ENCODE measurements at regions not wholly inside any gene's neighbourhood (a gene's known extent, or its start where the extent isn't known, plus 50 kb on each side); places are given as distances from the start of the nearest gene placed in this dataset.

DNA sequence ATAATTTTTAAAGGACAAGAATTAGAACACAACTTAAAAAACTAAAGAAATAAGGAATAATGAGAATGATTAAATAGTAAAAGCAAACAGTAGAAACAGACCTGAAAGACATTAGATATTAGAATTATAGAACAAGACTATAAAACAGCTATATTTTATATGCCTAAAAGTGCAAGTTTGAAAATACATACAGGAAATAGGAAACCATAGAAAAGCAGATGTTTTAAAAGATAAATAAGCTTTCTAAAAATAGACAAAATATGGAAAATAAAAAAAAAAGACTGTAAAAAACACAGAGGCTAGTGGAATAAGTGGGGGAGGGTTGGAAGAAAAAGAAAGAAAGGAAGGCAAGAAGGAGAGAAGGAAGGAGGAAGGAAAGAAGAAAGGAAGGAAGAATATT lies 407.3 kb downstream of the IDS start:
- Histone ChIP-seq H3K4me2 (ENCODE audit: low read length, poor library complexity, severe bottlenecking) (no peak overlapping the region), H3K4ac (ENCODE audit: low read depth in 1 of 2, low read length in 2 of 2) (no peak overlapping the region), H4K91ac (ENCODE audit: low read length) (no peak overlapping the region), H3K14ac (ENCODE audit: low read length in 2 of 2) (no peak overlapping the region), H2BK5ac (ENCODE audit: low read depth, low read length, poor library complexity, severe bottlenecking) (no peak overlapping the region), H4K8ac (ENCODE audit: low read length) (no peak overlapping the region), H2AK5ac (ENCODE audit: low read length, severe bottlenecking) (no peak overlapping the region), H3K36me3 (ENCODE audit: control insufficient read depth in 1 of 2, insufficient read depth in 2 of 2, low read depth in 1 of 2, low read length in 2 of 2) (no peaks in the 10 kb centered on the region), H2BK15ac (ENCODE audit: low read depth, poor library complexity, severe bottlenecking) (no peak overlapping the region), H2AFZ (ENCODE audit: low read depth, low read length) (no peak overlapping the region), H3K79me1 (replicated peaks; ENCODE audit: low read length, poor library complexity, severe bottlenecking) (no peaks in the 10 kb centered on the region), H3K27ac (ENCODE audit: low read length, poor library complexity, severe bottlenecking) (no peak overlapping the region), H3K18ac (ENCODE audit: low read depth in 1 of 2, low read length in 2 of 2) (no peak overlapping the region), H3K27me3 (ENCODE audit: control insufficient read depth in 1 of 2, insufficient read depth in 1 of 2, low read length in 2 of 2) (no peaks in the 10 kb centered on the region), H2BK120ac (ENCODE audit: low read depth, low read length) (no peak overlapping the region), H3K4me1 (ENCODE audit: control insufficient read depth, insufficient read depth, low read depth, low read length) (no peaks in the 10 kb centered on the region), H3K9ac (ENCODE audit: low read length) (no peak overlapping the region), H3K4me3 (ENCODE audit: insufficient read depth in 1 of 2, low read depth in 1 of 2, low read length in 2 of 2) (no peak overlapping the region), H3K9me3 (ENCODE audit: control insufficient read depth, low read length) (no peaks in the 10 kb centered on the region), H3K23ac (ENCODE audit: low read length in 2 of 2) (no peak overlapping the region), H2BK12ac (ENCODE audit: low read length in 2 of 2) (no peak overlapping the region)
- DNase-seq: no peak

DNA sequence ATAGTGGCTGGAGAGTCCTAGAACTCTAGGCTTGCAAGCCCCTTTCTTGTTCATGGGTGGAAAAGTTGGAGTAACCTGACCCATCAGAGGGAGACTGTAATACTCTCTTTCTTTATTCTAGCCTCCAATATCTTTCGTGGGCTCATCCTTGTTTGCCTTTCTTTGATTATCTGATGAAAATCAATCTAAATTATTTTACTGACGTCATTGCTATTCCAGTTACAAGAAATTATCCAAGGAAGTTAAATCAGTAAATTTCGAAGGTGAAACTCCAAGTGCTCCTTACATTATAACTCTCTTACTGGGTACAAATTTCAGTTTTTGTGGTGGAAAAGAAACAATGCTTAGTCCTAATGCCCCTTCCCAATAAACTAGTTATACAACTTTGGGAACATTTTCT lies 412.9 kb downstream of the IDS start:
- DNase-seq: no peak
- H3K79me1 ChIP-seq (replicated peaks; ENCODE audit: low read length, poor library complexity, severe bottlenecking): no peaks in the 10 kb centered on the region
- no peaks in the 10 kb centered on the region for H3K36me3 ChIP-seq (ENCODE audit: control insufficient read depth in 1 of 2, insufficient read depth in 2 of 2, low read depth in 1 of 2, low read length in 2 of 2)
- no peak overlapping the region for H3K14ac ChIP-seq (ENCODE audit: low read length in 2 of 2)
- no peak overlapping the region for H3K4me2 ChIP-seq (ENCODE audit: low read length, poor library complexity, severe bottlenecking)
- no peaks in the 10 kb centered on the region for H3K9me3 ChIP-seq (ENCODE audit: control insufficient read depth, low read length)
- no peak overlapping the region for H3K4me3 ChIP-seq (ENCODE audit: insufficient read depth in 1 of 2, low read depth in 1 of 2, low read length in 2 of 2)
- no CpG with 5 or more reads among the region's 3 CpGs for WGBS
- no peak overlapping the region for H2AFZ ChIP-seq (ENCODE audit: low read depth, low read length)
- no peak overlapping the region for H2BK5ac ChIP-seq (ENCODE audit: low read depth, low read length, poor library complexity, severe bottlenecking)
- H3K23ac ChIP-seq (ENCODE audit: low read length in 2 of 2): no peak overlapping the region
- no peak overlapping the region for H2BK15ac ChIP-seq (ENCODE audit: low read depth, poor library complexity, severe bottlenecking)
- H3K18ac ChIP-seq (ENCODE audit: low read depth in 1 of 2, low read length in 2 of 2): no peak overlapping the region
- H4K91ac ChIP-seq (ENCODE audit: low read length): no peak overlapping the region
- no peak overlapping the region for H4K8ac ChIP-seq (ENCODE audit: low read length)
- H3K4ac ChIP-seq (ENCODE audit: low read depth in 1 of 2, low read length in 2 of 2): no peak overlapping the region
- H2BK12ac ChIP-seq (ENCODE audit: low read length in 2 of 2): no peak overlapping the region
- H3K4me1 ChIP-seq (ENCODE audit: control insufficient read depth, insufficient read depth, low read depth, low read length): no peaks in the 10 kb centered on the region
- H2AK5ac ChIP-seq (ENCODE audit: low read length, severe bottlenecking): no peak overlapping the region
- H3K9ac ChIP-seq (ENCODE audit: low read length): no peak overlapping the region
- no peak overlapping the region for H2BK120ac ChIP-seq (ENCODE audit: low read depth, low read length)
- H3K27me3 ChIP-seq (ENCODE audit: control insufficient read depth in 1 of 2, insufficient read depth in 1 of 2, low read length in 2 of 2): no peaks in the 10 kb centered on the region
- H3K27ac ChIP-seq (ENCODE audit: low read length, poor library complexity, severe bottlenecking): no peak overlapping the region

- 100% methylated on average over 1 of the region's 5 CpGs for WGBS
- no peaks in the 10 kb centered on the region for H3K36me3 ChIP-seq (ENCODE audit: control insufficient read depth in 1 of 2, insufficient read depth in 2 of 2, low read depth in 1 of 2, low read length in 2 of 2)
- no peak overlapping the region for H4K8ac ChIP-seq (ENCODE audit: low read length)
Measured at GRCh38 chrX:149079805-149080406, 425.2 kb downstream of the IDS start.

GRCh38 chrX:149074398-149074797 lies 430.7 kb downstream of the IDS start:
- no peak overlapping the region for H2AFZ ChIP-seq (ENCODE audit: low read depth, low read length)
- H3K4me3 ChIP-seq (ENCODE audit: insufficient read depth in 1 of 2, low read depth in 1 of 2, low read length in 2 of 2): no peak overlapping the region
- no peak overlapping the region for H3K23ac ChIP-seq (ENCODE audit: low read length in 2 of 2)
- H2BK15ac ChIP-seq (ENCODE audit: low read depth, poor library complexity, severe bottlenecking): no peak overlapping the region
- no peak overlapping the region for H4K91ac ChIP-seq (ENCODE audit: low read length)
- peak; percentile 8 for DNase-seq
- no peak overlapping the region for H3K4me2 ChIP-seq (ENCODE audit: low read length, poor library complexity, severe bottlenecking)
- no peaks in the 10 kb centered on the region for H3K79me1 ChIP-seq (replicated peaks; ENCODE audit: low read length, poor library complexity, severe bottlenecking)
- no peaks in the 10 kb centered on the region for H3K27me3 ChIP-seq (ENCODE audit: control insufficient read depth in 1 of 2, insufficient read depth in 1 of 2, low read length in 2 of 2)
- H4K8ac ChIP-seq (ENCODE audit: low read length): no peak overlapping the region
- H3K9me3 ChIP-seq (ENCODE audit: control insufficient read depth, low read length): no peaks in the 10 kb centered on the region
- H3K4ac ChIP-seq (ENCODE audit: low read depth in 1 of 2, low read length in 2 of 2): no peak overlapping the region
- no peak overlapping the region for H2AK5ac ChIP-seq (ENCODE audit: low read length, severe bottlenecking)
- H3K27ac ChIP-seq (ENCODE audit: low read length, poor library complexity, severe bottlenecking): no peak overlapping the region
- H3K36me3 ChIP-seq (ENCODE audit: control insufficient read depth in 1 of 2, insufficient read depth in 2 of 2, low read depth in 1 of 2, low read length in 2 of 2): no peaks in the 10 kb centered on the region
- peak overlapping the region; percentile 36 for H3K9ac ChIP-seq (ENCODE audit: low read length)
- no peak overlapping the region for H2BK120ac ChIP-seq (ENCODE audit: low read depth, low read length)
- WGBS: 17% methylated on average over 8 of the region's 8 CpGs
- H3K14ac ChIP-seq (ENCODE audit: low read length in 2 of 2): no peak overlapping the region
- H3K18ac ChIP-seq (ENCODE audit: low read depth in 1 of 2, low read length in 2 of 2): no peak overlapping the region
- no peak overlapping the region for H2BK5ac ChIP-seq (ENCODE audit: low read depth, low read length, poor library complexity, severe bottlenecking)
- no peak overlapping the region for H2BK12ac ChIP-seq (ENCODE audit: low read length in 2 of 2)
- H3K4me1 ChIP-seq (ENCODE audit: control insufficient read depth, insufficient read depth, low read depth, low read length): no peaks in the 10 kb centered on the region

More at GRCh38 chrX:149079805-149080406, 425.2 kb downstream of the IDS start:
- Histone ChIP-seq H3K79me1 (replicated peaks; ENCODE audit: low read length, poor library complexity, severe bottlenecking) (no peaks in the 10 kb centered on the region), H3K4me1 (ENCODE audit: control insufficient read depth, insufficient read depth, low read depth, low read length) (no peaks in the 10 kb centered on the region), H3K4me2 (ENCODE audit: low read length, poor library complexity, severe bottlenecking) (no peak overlapping the region), H3K27ac (ENCODE audit: low read length, poor library complexity, severe bottlenecking) (no peak overlapping the region), H4K91ac (ENCODE audit: low read length) (no peak overlapping the region), H3K4ac (ENCODE audit: low read depth in 1 of 2, low read length in 2 of 2) (no peak overlapping the region), H2BK5ac (ENCODE audit: low read depth, low read length, poor library complexity, severe bottlenecking) (no peak overlapping the region), H3K23ac (ENCODE audit: low read length in 2 of 2) (no peak overlapping the region), H2AK5ac (ENCODE audit: low read length, severe bottlenecking) (no peak overlapping the region), H3K27me3 (ENCODE audit: control insufficient read depth in 1 of 2, insufficient read depth in 1 of 2, low read length in 2 of 2) (no peaks in the 10 kb centered on the region), H2BK15ac (ENCODE audit: low read depth, poor library complexity, severe bottlenecking) (no peak overlapping the region), H3K9me3 (ENCODE audit: control insufficient read depth, low read length) (no peaks in the 10 kb centered on the region), H2BK12ac (ENCODE audit: low read length in 2 of 2) (no peak overlapping the region), H3K9ac (ENCODE audit: low read length) (no peak overlapping the region), H3K18ac (ENCODE audit: low read depth in 1 of 2, low read length in 2 of 2) (no peak overlapping the region), H2AFZ (ENCODE audit: low read depth, low read length) (no peak overlapping the region), H2BK120ac (ENCODE audit: low read depth, low read length) (no peak overlapping the region), H3K14ac (ENCODE audit: low read length in 2 of 2) (no peak overlapping the region), H3K4me3 (ENCODE audit: insufficient read depth in 1 of 2, low read depth in 1 of 2, low read length in 2 of 2) (no peak overlapping the region)
- no peak for DNase-seq
